Stimulated activated memory B cell treated with anti-CD40 and anti-IgM and Interleukin-4, amounts not matched to agents 10 μg/mL and 1 μg/mL and 100 μg/mL, for 72 hours (primary cell): ENCODE measurements at regions not wholly inside any gene's neighbourhood (a gene's known extent, or its start where the extent isn't known, plus 50 kb on each side); places are given as distances from the start of the nearest gene placed in this dataset.

Experiments
- ATAC-seq: fragments of 150-1000 bp; cut with Tn5 transposase; 2 replicates; pipeline ENCODE4 v1.10.0; 2021
- H3K27ac Mint-ChIP-seq: one replicate; pipeline ENCODE4 v1.8.0; 2022; ENCODE audit warnings: mild to moderate bottlenecking, mixed read lengths
- H3K27me3 Mint-ChIP-seq: one replicate; pipeline ENCODE4 v1.8.0; 2022; ENCODE audit warnings: mixed read lengths
- H3K36me3 Mint-ChIP-seq: one replicate; pipeline ENCODE4 v1.8.0; 2022; ENCODE audit warnings: mixed read lengths
- H3K4me1 Mint-ChIP-seq: one replicate; pipeline ENCODE4 v1.8.0; 2022; ENCODE audit warnings: mixed read lengths
- H3K4me3 Mint-ChIP-seq: one replicate; pipeline ENCODE4 v1.8.0; 2022; ENCODE audit warnings: mild to moderate bottlenecking, moderate library complexity, mixed read lengths
- H3K9me3 Mint-ChIP-seq: one replicate; pipeline ENCODE4 v1.8.0; 2022; ENCODE audit warnings: mixed read lengths

DNA sequence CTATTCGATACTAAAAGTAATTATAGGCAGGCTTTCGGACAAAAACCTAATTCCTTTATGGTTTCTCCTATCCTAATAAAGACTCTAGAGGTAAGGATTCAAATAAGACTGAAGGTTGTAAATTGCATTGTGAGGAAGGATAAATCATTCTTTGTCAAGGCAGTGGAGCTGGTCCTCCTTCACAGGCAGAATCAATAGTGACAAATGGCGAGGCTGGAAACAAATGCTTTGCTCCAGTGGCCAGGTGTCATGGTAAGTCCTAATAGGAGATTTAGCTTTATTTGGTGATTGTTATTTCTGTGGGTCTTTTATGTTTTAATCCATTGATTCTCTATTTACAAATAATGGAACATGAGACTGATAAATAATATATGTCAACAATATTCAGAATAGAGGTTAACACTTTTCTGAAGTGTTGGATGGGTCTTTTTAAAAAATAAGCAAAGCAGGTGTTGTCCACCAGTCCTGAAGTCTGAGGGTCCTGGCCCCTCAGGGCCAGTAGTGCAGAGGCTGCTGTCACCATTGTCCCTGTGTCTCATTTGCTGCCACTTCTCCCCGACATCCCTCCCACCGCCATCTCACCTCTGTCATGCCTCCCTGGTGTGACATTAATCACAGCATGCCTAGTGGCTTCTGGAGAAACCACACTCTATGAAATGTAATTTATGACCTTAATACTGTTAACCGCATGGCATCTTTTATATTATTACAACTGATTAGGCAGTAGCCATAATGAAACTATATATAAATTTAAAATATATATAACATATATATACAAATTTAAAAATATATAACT is 120.9 kb upstream of the MAGI3 start:
- Mint-ChIP-seq H3K4me3 (no peak overlapping the region), H3K36me3 (no peaks in the 10 kb centered on the region), H3K9me3 (no peaks in the 10 kb centered on the region), H3K27me3 (no peaks in the 10 kb centered on the region), H3K27ac (no peak overlapping the region), H3K4me1 (no peaks in the 10 kb centered on the region)
- ATAC-seq = no peak

DNA sequence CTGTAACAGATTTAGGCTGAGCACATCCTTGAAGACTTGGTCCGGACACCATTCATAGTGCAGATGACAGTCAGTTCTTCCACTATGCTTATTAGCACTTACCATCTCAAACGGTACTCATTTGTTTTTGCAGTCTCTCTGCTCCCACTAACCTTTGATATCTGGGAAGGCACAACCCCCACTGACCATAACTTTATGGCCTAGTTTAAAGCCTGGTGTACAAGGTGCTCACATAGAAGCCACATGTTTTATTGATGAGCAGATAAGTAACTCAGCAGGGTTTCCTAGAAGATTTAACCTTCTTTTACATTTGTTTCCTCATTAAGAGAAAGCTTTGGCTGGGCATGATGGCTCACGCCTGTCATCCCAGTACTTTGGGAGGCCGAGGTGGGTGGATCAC is 119.3 kb upstream of the MAGI3 start:
- no peaks in the 10 kb centered on the region for H3K36me3 Mint-ChIP-seq
- no peaks in the 10 kb centered on the region for H3K4me1 Mint-ChIP-seq
- H3K4me3 Mint-ChIP-seq = no peak overlapping the region
- H3K27ac Mint-ChIP-seq = no peak overlapping the region
- no peak for ATAC-seq
- H3K9me3 Mint-ChIP-seq = no peaks in the 10 kb centered on the region
- H3K27me3 Mint-ChIP-seq = no peaks in the 10 kb centered on the region

DNA sequence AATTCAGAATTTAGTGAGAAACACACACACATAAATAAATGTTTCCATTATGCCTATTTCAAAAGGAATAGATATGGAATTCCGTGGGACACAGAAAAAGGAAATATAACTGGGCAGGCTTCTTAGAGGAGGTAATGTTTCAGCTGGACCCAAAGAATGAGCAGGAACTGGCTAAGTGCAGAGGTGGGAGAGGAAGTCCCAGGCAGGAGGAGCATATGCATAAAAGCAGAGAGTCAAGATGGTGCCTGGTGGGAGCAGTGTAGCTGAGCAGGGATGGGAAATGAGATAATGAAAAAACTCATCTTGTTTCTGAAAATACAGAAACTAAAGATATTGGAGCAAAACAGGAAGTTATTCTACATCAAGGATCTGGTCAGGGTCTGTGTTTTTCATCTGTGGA is 115.2 kb upstream of the MAGI3 start:
- no peaks in the 10 kb centered on the region for H3K9me3 Mint-ChIP-seq
- no peak for ATAC-seq
- peaks cover 7% of the 10 kb centered on the region for H3K27me3 Mint-ChIP-seq
- H3K27ac Mint-ChIP-seq = no peak overlapping the region
- H3K36me3 Mint-ChIP-seq = no peaks in the 10 kb centered on the region
- H3K4me1 Mint-ChIP-seq = no peaks in the 10 kb centered on the region
- no peak overlapping the region for H3K4me3 Mint-ChIP-seq

DNA sequence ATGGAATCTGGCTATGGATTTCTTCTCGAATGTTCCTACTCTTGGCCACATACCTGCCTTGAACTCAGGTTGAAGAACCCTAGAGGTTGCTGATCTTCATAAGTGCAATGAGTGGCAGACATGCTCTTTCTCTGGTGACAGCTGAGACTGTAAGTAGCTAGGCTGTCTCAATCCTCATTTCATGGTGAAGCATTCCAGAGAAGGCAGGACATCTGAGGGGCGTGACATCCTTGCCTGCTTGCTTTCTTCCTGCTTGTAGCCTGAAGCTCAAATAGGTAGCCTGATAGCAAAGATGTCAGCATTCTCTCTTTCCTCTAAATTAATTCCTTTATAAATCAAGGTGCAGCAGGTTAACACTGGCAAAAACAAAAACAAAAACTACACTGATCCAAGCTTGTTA is 114.6 kb upstream of the MAGI3 start:
- Mint-ChIP-seq H3K4me3 (no peak overlapping the region), H3K9me3 (no peaks in the 10 kb centered on the region), H3K27me3 (peaks cover 14% of the 10 kb centered on the region), H3K36me3 (no peaks in the 10 kb centered on the region), H3K4me1 (no peaks in the 10 kb centered on the region), H3K27ac (no peak overlapping the region)
- no peak for ATAC-seq

DNA sequence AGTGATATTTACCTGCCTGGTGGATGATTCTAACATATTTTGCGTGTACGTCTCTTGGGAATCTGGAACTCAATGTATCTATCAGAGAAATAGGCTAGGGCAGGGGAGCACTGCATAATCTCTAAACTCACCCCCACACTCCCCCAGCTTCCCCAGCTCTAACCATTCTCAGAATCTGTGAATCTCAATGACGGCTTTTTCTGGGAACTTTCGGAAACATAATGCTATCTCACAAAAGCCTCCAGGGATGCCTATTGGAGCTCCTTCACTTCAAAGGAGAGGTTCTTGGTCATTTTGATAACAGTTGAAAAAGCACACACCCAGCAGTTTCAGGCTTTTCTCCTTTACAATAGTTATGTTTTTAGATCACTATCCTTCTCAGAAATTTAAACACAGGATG is 113.8 kb upstream of the MAGI3 start:
- Mint-ChIP-seq H3K27ac (no peak overlapping the region), H3K9me3 (no peaks in the 10 kb centered on the region), H3K4me1 (no peaks in the 10 kb centered on the region), H3K36me3 (no peaks in the 10 kb centered on the region), H3K27me3 (peaks cover 19% of the 10 kb centered on the region), H3K4me3 (no peak overlapping the region)
- no peak for ATAC-seq

DNA sequence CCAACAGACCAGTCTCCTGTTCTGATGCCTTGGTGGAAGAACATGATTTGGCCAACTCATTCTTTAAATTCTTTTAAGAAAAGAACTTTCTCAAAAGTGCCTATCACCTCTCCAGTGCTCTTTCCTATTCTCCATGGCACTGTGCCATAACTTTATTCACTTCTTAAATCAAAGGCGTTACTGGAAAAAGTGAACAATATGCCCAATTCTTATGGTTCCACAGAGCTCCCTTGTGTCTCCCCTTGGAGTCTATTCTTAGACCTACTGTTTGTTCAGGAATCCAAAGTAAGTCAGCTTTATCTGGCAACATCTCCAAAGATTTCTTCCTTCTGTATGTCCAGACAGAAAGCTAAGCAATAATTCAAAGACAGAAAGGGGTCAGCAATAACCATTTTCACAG is 111.9 kb upstream of the MAGI3 start:
- Mint-ChIP-seq H3K27ac (no peak overlapping the region), H3K4me3 (no peak overlapping the region), H3K9me3 (no peaks in the 10 kb centered on the region), H3K4me1 (no peaks in the 10 kb centered on the region), H3K36me3 (no peaks in the 10 kb centered on the region), H3K27me3 (peaks cover 19% of the 10 kb centered on the region)
- no peak for ATAC-seq

DNA sequence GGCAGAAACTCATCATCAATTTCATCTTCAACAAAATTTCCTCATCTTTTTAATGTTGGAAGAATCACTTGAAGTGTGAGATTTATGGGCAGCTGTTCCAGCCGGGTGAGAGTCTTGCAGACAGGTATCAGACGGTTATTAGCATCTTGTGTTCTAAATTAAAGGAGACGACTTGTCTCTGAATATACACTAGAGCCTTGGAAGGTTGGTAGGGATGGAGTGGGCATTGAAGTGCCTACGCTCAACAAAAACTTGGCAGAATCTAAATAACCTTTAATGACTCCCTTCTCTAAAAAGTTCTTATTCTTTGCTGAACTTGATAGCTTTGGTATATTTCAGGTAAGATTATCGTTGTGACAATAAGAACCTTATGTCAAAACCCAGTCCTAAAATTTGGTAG is 111.5 kb upstream of the MAGI3 start:
- no peaks in the 10 kb centered on the region for H3K4me1 Mint-ChIP-seq
- H3K9me3 Mint-ChIP-seq = no peaks in the 10 kb centered on the region
- no peak overlapping the region for H3K27ac Mint-ChIP-seq
- no peak overlapping the region for H3K4me3 Mint-ChIP-seq
- no peak for ATAC-seq
- H3K36me3 Mint-ChIP-seq = no peaks in the 10 kb centered on the region
- H3K27me3 Mint-ChIP-seq = peaks cover 19% of the 10 kb centered on the region

DNA sequence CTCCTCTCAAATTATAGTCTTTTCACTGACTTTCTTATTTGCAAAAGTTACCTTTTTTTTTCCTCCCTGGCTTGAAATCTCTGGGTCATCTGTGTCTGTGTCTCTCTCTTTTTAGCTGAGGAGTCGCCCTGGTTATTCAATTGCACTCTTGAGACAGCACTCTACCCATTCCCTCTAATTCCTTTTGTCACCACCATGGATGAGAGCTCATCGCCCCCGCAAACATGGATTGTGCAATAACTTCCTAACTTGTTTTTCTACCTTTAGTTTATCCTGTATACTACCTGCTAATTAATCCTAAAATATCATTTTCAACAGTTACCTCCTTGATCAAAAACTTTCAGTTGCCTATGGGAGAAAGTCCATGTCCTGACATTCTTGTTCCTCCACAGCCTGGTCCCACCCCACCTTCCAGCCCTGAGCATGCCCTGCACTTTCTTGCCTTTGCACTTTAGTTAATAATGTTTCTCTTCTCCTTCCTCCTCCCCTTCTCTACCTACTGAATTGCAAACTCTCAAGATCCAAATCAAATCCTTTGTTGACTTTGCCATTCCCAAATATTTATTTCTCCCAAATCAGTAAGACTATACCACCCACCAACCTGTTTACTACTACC is 110.4 kb upstream of the MAGI3 start:
- no peaks in the 10 kb centered on the region for H3K4me1 Mint-ChIP-seq
- H3K36me3 Mint-ChIP-seq = no peaks in the 10 kb centered on the region
- H3K4me3 Mint-ChIP-seq = no peak overlapping the region
- H3K27me3 Mint-ChIP-seq = peaks cover 19% of the 10 kb centered on the region
- no peak overlapping the region for H3K27ac Mint-ChIP-seq
- ATAC-seq = no peak
- no peaks in the 10 kb centered on the region for H3K9me3 Mint-ChIP-seq

DNA sequence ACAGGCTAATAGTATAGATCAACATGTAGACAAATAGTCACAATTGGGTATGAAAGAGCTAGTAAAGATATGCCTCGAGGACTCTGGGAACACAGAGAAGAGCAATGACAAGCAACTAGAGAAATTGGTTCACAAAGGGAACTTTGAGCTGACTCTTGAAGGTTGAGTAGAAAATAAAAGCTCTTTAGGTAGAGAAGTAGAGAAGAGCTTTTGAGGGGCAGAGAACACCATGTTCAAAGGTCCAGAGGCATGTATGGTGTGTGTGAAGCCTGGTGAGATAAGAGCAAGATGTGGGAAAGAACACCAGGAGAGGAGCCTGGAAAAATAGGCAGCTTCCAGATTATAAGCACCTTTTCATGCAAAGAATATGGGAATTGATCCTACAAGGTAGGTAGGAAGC is 109.7 kb upstream of the MAGI3 start:
- no peak for ATAC-seq
- Mint-ChIP-seq H3K27ac (no peak overlapping the region), H3K27me3 (peaks cover 19% of the 10 kb centered on the region), H3K4me3 (no peak overlapping the region), H3K36me3 (no peaks in the 10 kb centered on the region), H3K4me1 (no peaks in the 10 kb centered on the region), H3K9me3 (no peaks in the 10 kb centered on the region)

DNA sequence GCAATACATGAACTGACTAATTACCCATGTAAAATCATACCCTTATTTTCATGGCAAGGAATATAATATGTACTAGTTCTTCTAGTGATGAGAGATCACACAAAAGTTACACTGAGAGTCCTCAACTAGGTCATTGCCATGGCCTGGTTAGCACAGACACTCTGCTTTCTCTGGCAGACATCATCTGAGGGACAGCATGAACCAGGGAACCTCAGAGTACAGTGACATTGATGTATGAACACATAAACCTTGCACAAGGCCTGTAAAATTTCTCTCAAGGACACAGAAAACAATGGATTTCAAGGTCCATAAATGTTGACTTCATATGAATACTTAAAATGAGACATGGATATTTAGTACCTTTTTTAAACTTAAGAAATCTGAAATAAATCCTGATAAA is 108.8 kb upstream of the MAGI3 start:
- Mint-ChIP-seq H3K4me1 (no peaks in the 10 kb centered on the region), H3K9me3 (no peaks in the 10 kb centered on the region), H3K4me3 (no peak overlapping the region), H3K36me3 (no peaks in the 10 kb centered on the region), H3K27me3 (peaks cover 19% of the 10 kb centered on the region), H3K27ac (no peak overlapping the region)
- no peak for ATAC-seq

DNA sequence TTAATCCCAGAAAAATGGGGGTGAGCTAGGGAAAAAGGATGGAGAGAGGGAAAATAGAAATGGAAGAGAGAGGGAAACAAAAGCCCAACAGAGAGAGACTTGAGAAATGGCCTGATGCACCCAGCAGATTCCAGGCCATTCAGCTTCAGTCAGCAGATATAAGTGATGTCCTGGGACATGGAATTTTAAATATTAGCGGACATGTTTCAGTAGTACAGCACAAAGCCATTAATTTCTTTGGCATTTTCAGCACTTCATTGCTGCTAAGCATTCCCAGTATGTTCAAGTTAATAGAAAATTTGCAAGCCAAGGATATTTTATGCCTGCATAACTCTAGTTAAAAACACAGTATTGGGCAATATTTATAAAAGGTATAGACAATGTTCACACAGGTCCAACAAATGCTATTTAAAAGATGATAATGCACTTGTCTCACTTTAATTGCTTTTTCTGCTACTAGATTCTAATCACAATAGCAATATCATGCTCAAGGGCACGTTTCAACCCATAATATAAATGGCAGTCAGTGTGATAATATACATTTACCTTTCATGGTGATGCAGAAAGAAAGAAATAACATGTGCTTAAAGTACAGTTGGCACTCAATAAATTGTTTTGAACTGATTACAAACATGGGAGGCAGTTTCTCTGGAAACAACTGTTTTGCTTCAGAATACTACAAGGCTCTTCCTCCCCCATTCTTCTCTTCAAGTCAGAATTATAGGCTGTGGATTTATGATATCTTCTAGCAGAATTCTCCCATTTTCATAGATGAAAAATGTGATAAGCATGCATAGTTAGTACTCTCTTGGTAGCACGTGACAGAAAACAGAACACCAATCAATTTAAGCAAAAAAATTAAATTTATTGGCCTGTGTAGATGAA is 108.1 kb upstream of the MAGI3 start:
- H3K4me3 Mint-ChIP-seq = no peak overlapping the region
- no peak for ATAC-seq
- H3K36me3 Mint-ChIP-seq = no peaks in the 10 kb centered on the region
- H3K9me3 Mint-ChIP-seq = no peaks in the 10 kb centered on the region
- no peak overlapping the region for H3K27ac Mint-ChIP-seq
- no peaks in the 10 kb centered on the region for H3K4me1 Mint-ChIP-seq
- H3K27me3 Mint-ChIP-seq = peaks cover 19% of the 10 kb centered on the region

DNA sequence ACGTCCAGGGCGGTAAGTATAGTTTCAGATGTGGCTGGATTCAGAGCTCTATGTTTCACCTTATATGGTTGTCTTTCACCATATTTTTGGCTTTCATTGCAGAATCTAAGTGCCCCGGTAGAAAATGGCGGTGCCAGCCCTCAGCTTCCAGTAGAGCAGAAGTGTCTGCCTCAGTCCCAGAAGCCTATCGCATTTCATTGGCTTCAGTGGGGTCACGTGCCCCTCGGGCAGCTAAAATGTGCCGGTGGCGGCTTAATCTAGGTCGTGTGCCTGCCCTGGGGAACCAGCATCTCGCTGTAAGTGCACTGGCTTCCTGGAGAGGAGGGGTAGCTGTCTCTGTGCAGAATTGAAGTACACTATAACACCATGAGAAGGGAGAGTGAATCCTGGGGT is 107.4 kb upstream of the MAGI3 start:
- ATAC-seq = no peak
- Mint-ChIP-seq H3K9me3 (no peaks in the 10 kb centered on the region), H3K4me3 (no peak overlapping the region), H3K27me3 (peaks cover 19% of the 10 kb centered on the region), H3K27ac (no peak overlapping the region), H3K4me1 (no peaks in the 10 kb centered on the region), H3K36me3 (no peaks in the 10 kb centered on the region)

DNA sequence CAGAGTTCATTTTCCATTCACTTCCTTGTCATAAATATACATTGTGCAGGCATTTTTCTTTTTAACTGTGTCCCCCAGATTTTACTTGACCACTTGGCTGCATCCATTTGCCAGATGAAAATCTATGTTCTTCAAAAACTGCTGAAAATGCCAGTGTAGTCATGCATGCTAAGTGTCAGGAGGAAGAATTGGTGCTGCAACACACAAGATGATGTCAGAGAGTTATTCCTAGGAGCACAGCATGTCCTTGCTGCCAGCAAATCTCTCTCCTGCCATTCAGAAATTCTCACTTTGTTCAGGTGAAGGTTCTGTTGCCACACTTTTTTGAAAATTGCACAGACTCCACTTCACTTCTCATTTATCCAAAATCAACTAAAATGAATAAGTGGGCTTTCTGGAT is 106.4 kb upstream of the MAGI3 start:
- ATAC-seq = no peak
- no peaks in the 10 kb centered on the region for H3K36me3 Mint-ChIP-seq
- H3K27ac Mint-ChIP-seq = no peak overlapping the region
- H3K27me3 Mint-ChIP-seq = peaks cover 19% of the 10 kb centered on the region
- no peaks in the 10 kb centered on the region for H3K4me1 Mint-ChIP-seq
- no peaks in the 10 kb centered on the region for H3K9me3 Mint-ChIP-seq
- no peak overlapping the region for H3K4me3 Mint-ChIP-seq

DNA sequence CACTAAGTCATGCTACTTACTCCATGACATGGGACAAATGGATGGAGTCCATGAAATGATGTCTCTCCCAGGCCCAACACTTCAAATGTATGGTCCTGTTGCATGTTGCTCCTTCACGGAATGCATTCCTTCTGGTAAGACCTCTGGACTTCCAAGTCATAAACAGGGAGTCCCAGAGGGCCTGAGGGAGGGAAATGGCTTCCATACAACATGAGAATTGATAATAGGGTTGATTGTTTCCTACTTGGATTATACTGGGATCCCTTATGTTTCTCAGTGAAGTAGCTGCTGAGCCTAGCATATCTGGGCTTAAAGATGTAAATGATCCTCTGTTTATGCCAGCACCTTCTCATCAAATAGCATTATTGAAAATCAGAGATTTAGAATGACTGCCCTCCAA is 104.2 kb upstream of the MAGI3 start:
- H3K36me3 Mint-ChIP-seq = no peaks in the 10 kb centered on the region
- no peaks in the 10 kb centered on the region for H3K4me1 Mint-ChIP-seq
- H3K4me3 Mint-ChIP-seq = no peak overlapping the region
- no peak for ATAC-seq
- peaks cover 9% of the 10 kb centered on the region for H3K27me3 Mint-ChIP-seq
- no peak overlapping the region for H3K27ac Mint-ChIP-seq
- H3K9me3 Mint-ChIP-seq = no peaks in the 10 kb centered on the region

DNA sequence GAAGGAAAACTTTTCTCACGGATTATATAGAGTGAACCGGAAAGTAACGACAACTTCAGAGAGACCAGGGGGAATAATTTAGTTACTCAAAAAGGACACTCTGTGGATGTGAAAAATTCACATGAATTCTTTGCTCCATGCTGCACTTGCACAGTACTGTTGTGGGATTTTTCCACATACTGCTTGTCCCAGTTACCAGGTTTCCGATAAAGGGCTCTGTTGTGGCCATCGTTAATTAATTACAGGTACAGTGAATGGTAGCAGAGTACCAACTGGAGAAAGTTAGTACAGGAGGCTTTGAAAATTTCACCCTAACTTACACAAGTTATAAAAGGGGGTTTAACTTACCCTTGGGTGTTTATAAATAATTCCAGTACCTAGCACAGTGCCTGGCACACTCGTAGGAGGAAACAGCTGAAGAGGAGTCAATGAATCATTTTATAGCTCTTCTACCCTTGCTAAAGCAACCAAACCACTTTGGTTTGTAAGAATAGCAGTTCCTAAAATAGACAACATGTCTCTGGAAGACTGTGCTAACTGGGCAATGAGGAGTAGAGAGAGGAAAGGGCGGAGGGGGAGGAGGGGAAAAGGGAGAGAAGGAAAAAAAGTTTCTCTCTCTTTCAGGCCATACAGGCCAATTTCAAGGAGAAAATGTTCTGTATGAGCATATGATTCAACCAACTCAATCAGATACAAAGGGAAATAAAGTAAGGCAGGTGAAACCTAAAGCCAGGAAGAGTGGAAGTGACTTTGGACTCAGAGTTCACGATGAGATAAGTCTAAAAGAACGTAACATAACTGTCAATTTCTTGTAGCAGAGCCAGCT is 98.3 kb upstream of the MAGI3 start:
- no peak for ATAC-seq
- no peaks in the 10 kb centered on the region for H3K9me3 Mint-ChIP-seq

More for the DNA sequence above, 98.3 kb upstream of the MAGI3 start:
- no peaks in the 10 kb centered on the region for H3K36me3 Mint-ChIP-seq
- H3K4me1 Mint-ChIP-seq = no peaks in the 10 kb centered on the region
- no peak overlapping the region for H3K4me3 Mint-ChIP-seq
- no peak overlapping the region for H3K27ac Mint-ChIP-seq
- peaks cover 36% of the 10 kb centered on the region for H3K27me3 Mint-ChIP-seq
